ENCODE measurements at regions not wholly inside any gene's neighbourhood (a gene's known extent, or its start where the extent isn't known, plus 50 kb on each side); places are given as distances from the start of the nearest gene placed in this dataset.
"Not testable (repeated sequence)": the region's sequence is repeated elsewhere in the genome, so short reads cannot be mapped to it uniquely, and the experiment has no call there.

DNA sequence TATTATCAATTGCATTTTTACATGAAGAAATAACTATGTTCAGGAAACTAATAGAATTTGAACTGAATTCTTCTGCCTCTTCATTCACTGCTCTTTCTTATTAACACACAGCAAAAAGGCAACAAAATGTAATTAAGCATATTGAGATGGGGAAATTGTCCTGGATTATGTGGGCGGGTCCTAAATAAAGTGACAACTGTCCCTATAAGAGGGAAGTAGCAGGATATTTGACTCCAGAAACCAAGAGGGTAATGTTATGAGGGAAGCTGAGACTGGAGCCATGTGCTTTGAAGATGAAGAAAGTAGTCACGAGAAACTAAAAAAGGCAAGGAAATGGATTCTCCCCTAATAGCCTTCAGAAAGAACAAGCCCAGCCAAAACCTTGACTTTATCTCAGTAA, 311.2 kb upstream of the PIK3R1 start:
- Histone ChIP-seq H3K36me3 (ENCODE audit: insufficient read depth, low read length) (no peaks in the 10 kb centered on the region), H3K9me3 (ENCODE audit: low read length) (no peaks in the 10 kb centered on the region), H3K4me3 (ENCODE audit: low read depth in 1 of 2, low read length in 2 of 2) (no peak overlapping the region), H3K4me1 (ENCODE audit: insufficient read depth, low read length) (no peaks in the 10 kb centered on the region), H3K27ac (ENCODE audit: low read depth, low read length) (no peak overlapping the region), H3K27me3 (ENCODE audit: control insufficient read depth in 1 of 2, insufficient read depth in 2 of 2, low read length in 2 of 2) (no peaks in the 10 kb centered on the region), H3K9ac (ENCODE audit: low read length) (no peak overlapping the region)

DNA sequence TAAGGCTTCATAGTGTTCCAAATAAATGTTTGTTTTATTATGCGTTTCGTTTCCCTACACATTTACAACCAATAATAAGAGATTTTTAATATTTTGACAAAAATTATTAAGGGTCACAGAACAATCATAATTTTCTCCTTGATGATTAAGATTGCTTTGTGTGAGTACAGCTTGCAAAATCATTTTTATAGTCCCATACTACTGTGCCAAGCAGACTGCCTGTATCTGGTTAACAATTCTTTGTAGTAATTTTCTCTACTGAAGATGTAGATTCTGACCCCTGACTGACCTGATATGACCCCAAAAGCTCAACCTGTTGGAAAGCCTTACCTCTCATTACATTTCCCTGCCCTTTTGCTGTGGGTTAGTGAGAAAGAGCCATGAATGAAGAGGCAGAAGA, 311.9 kb upstream of the PIK3R1 start:
- Histone ChIP-seq H3K9ac (ENCODE audit: low read length) (no peak overlapping the region), H3K36me3 (ENCODE audit: insufficient read depth, low read length) (no peaks in the 10 kb centered on the region), H3K27ac (ENCODE audit: low read depth, low read length) (no peak overlapping the region), H3K4me3 (ENCODE audit: low read depth in 1 of 2, low read length in 2 of 2) (no peak overlapping the region), H3K9me3 (ENCODE audit: low read length) (no peaks in the 10 kb centered on the region), H3K4me1 (ENCODE audit: insufficient read depth, low read length) (no peaks in the 10 kb centered on the region), H3K27me3 (ENCODE audit: control insufficient read depth in 1 of 2, insufficient read depth in 2 of 2, low read length in 2 of 2) (no peaks in the 10 kb centered on the region)

DNA sequence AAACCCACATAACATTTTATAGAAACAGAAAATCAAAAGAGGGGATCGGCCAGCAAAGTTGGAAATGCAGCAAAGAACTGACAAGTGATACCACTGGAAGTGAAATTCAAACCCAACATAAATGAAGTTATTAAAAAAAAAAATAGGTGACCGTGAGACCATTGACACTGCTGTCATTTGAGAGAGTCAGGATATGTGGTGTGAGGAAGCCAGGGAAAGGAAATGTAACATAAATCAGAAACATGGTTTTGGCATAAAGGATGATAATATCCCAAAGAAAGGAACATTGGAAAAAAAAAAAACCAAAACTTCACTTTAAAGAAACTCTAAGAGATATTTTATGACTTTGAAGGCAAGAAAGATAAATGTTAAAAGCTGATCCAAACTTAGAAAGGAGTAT, 312.4 kb upstream of the PIK3R1 start:
- no peaks in the 10 kb centered on the region for H3K36me3 ChIP-seq (ENCODE audit: insufficient read depth, low read length)
- no peak overlapping the region for H3K27ac ChIP-seq (ENCODE audit: low read depth, low read length)
- H3K4me3 ChIP-seq (ENCODE audit: low read depth in 1 of 2, low read length in 2 of 2), result no peak overlapping the region
- H3K9me3 ChIP-seq (ENCODE audit: low read length), result no peaks in the 10 kb centered on the region
- H3K27me3 ChIP-seq (ENCODE audit: control insufficient read depth in 1 of 2, insufficient read depth in 2 of 2, low read length in 2 of 2), result no peaks in the 10 kb centered on the region
- no peaks in the 10 kb centered on the region for H3K4me1 ChIP-seq (ENCODE audit: insufficient read depth, low read length)
- no peak overlapping the region for H3K9ac ChIP-seq (ENCODE audit: low read length)

DNA sequence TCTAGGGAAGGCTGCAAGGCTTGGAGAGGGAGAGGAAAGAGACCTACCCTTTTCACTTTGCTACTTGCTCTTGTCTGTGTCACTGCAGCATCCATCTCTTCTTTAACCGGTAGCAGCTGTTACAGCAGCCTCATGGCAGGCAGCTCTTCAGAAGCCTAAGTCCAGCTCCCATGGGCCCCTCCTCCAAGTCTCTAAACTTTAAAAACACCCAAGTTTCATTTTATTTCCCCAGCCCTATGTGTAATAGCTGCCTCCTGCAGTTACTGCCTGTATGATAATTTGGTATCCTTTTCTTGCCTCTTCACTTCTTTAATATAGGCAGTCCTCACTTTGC, 313.1 kb upstream of the PIK3R1 start:
- no peak overlapping the region for H3K27ac ChIP-seq (ENCODE audit: low read depth, low read length)
- H3K4me3 ChIP-seq (ENCODE audit: low read depth in 1 of 2, low read length in 2 of 2), result no peak overlapping the region
- no peaks in the 10 kb centered on the region for H3K36me3 ChIP-seq (ENCODE audit: insufficient read depth, low read length)
- no peaks in the 10 kb centered on the region for H3K9me3 ChIP-seq (ENCODE audit: low read length)
- no peak overlapping the region for H3K9ac ChIP-seq (ENCODE audit: low read length)
- no peaks in the 10 kb centered on the region for H3K4me1 ChIP-seq (ENCODE audit: insufficient read depth, low read length)
- H3K27me3 ChIP-seq (ENCODE audit: control insufficient read depth in 1 of 2, insufficient read depth in 2 of 2, low read length in 2 of 2), result no peaks in the 10 kb centered on the region

DNA sequence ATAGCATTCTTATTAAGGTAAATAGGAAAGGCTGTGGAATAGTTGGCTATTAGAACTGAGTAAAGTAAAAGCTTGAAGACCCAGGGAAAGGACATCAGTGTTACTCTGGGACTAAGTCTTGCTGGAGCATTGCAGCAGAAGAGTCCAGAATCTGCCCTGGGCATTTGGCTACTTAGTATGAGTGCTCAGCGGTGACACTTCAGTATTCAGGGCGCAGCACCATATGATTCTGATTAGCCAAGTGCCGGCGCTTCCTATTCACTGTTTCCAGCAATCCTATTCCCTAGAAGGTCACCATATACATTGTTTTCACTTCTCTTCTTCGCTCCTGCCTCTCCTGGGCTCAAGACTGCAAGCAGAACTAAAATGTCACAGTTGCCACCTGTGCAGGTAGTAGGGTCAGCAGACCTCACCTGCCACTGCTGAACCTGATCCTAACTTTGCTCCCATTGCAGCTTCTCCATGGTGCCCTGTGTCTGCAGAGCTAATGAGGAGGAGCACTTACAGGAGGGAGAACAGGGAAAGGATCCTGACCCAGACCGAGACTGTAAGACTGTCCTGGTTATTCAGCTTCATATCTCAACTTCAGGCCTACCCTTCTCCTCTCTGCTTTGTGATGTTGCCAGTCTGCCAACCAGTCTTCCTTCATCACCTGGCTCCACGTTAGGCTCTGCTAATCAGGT, 313.6 kb upstream of the PIK3R1 start:
- no peak overlapping the region for H3K27ac ChIP-seq (ENCODE audit: low read depth, low read length)
- no peak overlapping the region for H3K4me3 ChIP-seq (ENCODE audit: low read depth in 1 of 2, low read length in 2 of 2)
- no peaks in the 10 kb centered on the region for H3K9me3 ChIP-seq (ENCODE audit: low read length)
- H3K9ac ChIP-seq (ENCODE audit: low read length), result no peak overlapping the region
- no peaks in the 10 kb centered on the region for H3K4me1 ChIP-seq (ENCODE audit: insufficient read depth, low read length)
- H3K27me3 ChIP-seq (ENCODE audit: control insufficient read depth in 1 of 2, insufficient read depth in 2 of 2, low read length in 2 of 2), result no peaks in the 10 kb centered on the region
- H3K36me3 ChIP-seq (ENCODE audit: insufficient read depth, low read length), result no peaks in the 10 kb centered on the region

DNA sequence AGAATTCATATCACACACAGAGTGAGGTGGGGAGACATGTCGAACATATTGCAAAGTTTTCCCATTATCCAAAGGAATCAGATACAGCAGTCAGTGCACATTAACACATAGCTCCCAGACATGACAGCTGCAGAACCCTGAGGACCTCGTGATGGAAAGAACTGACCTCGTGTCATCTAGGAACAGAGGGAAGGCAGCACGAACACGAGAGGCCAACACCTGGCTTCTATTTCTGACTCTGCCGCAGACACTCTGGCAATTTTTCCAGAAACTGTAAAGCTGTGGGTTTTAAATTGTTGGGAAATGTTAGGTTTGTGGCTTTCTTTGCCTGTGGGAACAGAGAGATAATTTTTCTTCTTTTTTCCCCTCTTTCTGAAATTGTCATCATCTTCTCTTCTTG, 315.0 kb upstream of the PIK3R1 start:
- H3K36me3 ChIP-seq (ENCODE audit: insufficient read depth, low read length), result no peaks in the 10 kb centered on the region
- no peak overlapping the region for H3K4me3 ChIP-seq (ENCODE audit: low read depth in 1 of 2, low read length in 2 of 2)
- no peaks in the 10 kb centered on the region for H3K9me3 ChIP-seq (ENCODE audit: low read length)
- H3K4me1 ChIP-seq (ENCODE audit: insufficient read depth, low read length), result no peaks in the 10 kb centered on the region
- no peak overlapping the region for H3K9ac ChIP-seq (ENCODE audit: low read length)
- H3K27ac ChIP-seq (ENCODE audit: low read depth, low read length), result no peak overlapping the region
- no peaks in the 10 kb centered on the region for H3K27me3 ChIP-seq (ENCODE audit: control insufficient read depth in 1 of 2, insufficient read depth in 2 of 2, low read length in 2 of 2)

DNA sequence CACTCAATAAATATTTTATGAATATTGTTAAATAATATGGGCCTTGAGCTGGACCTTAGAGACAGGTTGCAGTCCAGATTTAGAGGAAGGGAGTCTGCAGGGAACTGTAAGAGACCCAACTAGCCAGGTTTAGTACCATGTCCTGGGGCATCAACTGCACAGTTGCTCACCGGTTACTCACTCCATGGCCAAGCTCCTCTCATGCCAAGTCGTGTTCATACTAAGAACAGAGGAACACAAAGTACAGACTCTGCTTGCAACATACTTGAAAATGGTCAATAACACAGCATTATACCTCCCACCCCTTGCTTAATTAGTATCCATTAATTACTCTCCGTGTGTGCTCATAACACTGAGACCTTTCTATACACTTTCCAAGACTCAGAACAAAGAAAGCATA, 317.6 kb upstream of the PIK3R1 start:
- Histone ChIP-seq H3K27ac (ENCODE audit: low read depth, low read length) (no peak overlapping the region), H3K9ac (ENCODE audit: low read length) (no peak overlapping the region)

DNA sequence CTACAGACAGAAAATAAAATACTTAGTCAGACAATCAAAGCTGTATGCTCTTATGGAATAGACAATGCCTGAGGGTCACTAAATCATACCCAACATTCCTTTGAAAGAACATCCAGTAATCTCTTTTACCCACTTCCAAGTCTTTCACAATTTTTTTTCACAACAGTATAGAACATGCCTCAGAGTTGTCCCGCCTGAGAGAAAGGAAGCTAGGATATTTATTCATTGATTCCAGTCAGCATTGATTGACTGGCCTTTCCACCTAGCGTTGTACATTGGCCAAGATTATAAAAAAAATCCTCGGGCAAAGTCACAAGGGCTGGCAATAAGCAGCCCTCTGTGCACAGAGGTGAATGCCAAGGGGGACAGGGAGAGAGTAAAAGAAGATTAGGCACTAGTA, 318.1 kb upstream of the PIK3R1 start:
- H3K27ac ChIP-seq (ENCODE audit: low read depth, low read length), result no peak overlapping the region
- H3K36me3 ChIP-seq (ENCODE audit: insufficient read depth, low read length), result no peaks in the 10 kb centered on the region
- no peaks in the 10 kb centered on the region for H3K9me3 ChIP-seq (ENCODE audit: low read length)

More for the DNA sequence above, 317.6 kb upstream of the PIK3R1 start:
- H3K4me1 ChIP-seq (ENCODE audit: insufficient read depth, low read length), result no peaks in the 10 kb centered on the region
- H3K9me3 ChIP-seq (ENCODE audit: low read length), result no peaks in the 10 kb centered on the region
- H3K4me3 ChIP-seq (ENCODE audit: low read depth in 1 of 2, low read length in 2 of 2), result no peak overlapping the region
- H3K27me3 ChIP-seq (ENCODE audit: control insufficient read depth in 1 of 2, insufficient read depth in 2 of 2, low read length in 2 of 2), result no peaks in the 10 kb centered on the region
- H3K36me3 ChIP-seq (ENCODE audit: insufficient read depth, low read length), result no peaks in the 10 kb centered on the region

DNA sequence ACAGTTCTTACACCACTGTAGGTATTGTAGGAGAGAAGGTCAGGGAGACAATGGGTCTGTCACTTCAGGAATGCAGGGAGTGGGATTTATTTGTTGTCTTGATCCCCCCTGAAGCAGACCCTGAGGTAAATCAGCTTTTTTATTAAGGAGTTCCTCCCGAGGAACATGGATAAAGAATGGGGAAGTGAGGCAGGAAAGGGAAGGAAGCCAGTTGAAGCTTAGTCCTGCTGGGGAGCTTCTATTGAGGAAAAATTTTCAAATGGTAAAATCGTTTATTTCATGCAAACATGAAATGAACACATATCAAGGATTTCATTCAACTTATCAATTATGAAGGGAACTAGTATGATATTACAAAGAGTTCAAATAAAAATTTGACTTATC, 318.6 kb upstream of the PIK3R1 start:
- Histone ChIP-seq H3K4me1 (ENCODE audit: insufficient read depth, low read length) (no peaks in the 10 kb centered on the region), H3K9me3 (ENCODE audit: low read length) (no peaks in the 10 kb centered on the region), H3K27me3 (ENCODE audit: control insufficient read depth in 1 of 2, insufficient read depth in 2 of 2, low read length in 2 of 2) (no peaks in the 10 kb centered on the region), H3K27ac (ENCODE audit: low read depth, low read length) (no peak overlapping the region), H3K36me3 (ENCODE audit: insufficient read depth, low read length) (no peaks in the 10 kb centered on the region), H3K4me3 (ENCODE audit: low read depth in 1 of 2, low read length in 2 of 2) (no peak overlapping the region), H3K9ac (ENCODE audit: low read length) (no peak overlapping the region)

More for the DNA sequence above, 318.1 kb upstream of the PIK3R1 start:
- Histone ChIP-seq H3K4me1 (ENCODE audit: insufficient read depth, low read length) (no peaks in the 10 kb centered on the region), H3K9ac (ENCODE audit: low read length) (no peak overlapping the region), H3K27me3 (ENCODE audit: control insufficient read depth in 1 of 2, insufficient read depth in 2 of 2, low read length in 2 of 2) (no peaks in the 10 kb centered on the region), H3K4me3 (ENCODE audit: low read depth in 1 of 2, low read length in 2 of 2) (no peak overlapping the region)

DNA sequence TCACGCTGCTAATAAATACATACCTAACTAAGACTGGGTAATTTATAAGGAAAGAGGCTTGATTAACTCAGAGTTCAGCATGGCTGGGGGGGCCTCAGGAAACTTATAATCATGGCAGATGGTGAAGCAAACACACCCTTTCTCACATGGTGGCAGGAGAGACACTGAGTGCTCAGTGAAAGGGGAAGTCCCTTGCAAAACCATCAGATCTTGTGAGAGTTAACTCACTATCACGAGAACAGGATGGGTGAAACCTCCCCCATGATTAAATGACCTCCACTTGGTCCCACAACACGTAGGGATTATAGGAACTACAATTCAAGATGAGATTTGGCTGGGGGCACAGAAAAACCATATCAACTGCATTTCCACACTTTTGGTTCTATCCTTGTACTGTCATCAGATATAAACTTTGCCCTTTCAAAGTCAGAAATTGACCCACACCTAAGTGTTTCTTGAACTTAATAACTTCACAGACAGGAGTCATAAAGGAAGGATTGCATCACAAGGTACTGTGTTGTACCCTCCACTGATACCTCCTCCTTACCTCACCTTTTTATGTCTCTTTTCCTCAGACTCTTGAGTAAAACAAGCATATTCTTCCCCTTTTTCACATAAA, 319.1 kb upstream of the PIK3R1 start:
- H3K27ac ChIP-seq (ENCODE audit: low read depth, low read length), result no peak overlapping the region

DNA sequence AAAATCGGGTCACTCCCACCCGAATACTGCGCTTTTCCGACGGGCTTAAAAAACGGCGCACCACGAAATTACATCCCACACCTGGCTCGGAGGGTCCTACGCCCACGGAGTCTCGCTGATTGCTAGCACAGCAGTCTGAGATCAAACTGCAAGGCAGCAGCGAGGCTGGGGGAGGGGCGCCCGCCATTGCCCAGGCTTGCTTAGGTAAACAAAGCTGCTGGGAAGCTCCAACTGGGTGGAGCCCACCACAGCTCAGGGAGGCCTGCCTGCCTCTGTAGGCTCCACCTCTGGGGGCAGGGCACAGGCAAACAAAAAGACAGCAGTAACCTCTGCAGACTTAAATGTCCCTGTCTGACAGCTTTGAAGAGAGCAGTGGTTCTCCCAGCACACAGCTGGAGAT, 325.7 kb upstream of the PIK3R1 start:
- H3K4me1 ChIP-seq (ENCODE audit: insufficient read depth, low read length); H3K36me3 ChIP-seq (ENCODE audit: insufficient read depth, low read length); H3K4me3 ChIP-seq (ENCODE audit: low read depth in 1 of 2, low read length in 2 of 2); H3K9ac ChIP-seq (ENCODE audit: low read length); H3K27me3 ChIP-seq (ENCODE audit: control insufficient read depth in 1 of 2, insufficient read depth in 2 of 2, low read length in 2 of 2); H3K9me3 ChIP-seq (ENCODE audit: low read length); H3K27ac ChIP-seq (ENCODE audit: low read depth, low read length): not testable (repeated sequence)

More for the DNA sequence above, 319.1 kb upstream of the PIK3R1 start:
- no peaks in the 10 kb centered on the region for H3K4me1 ChIP-seq (ENCODE audit: insufficient read depth, low read length)
- H3K36me3 ChIP-seq (ENCODE audit: insufficient read depth, low read length), result no peaks in the 10 kb centered on the region
- H3K27me3 ChIP-seq (ENCODE audit: control insufficient read depth in 1 of 2, insufficient read depth in 2 of 2, low read length in 2 of 2), result no peaks in the 10 kb centered on the region
- H3K9me3 ChIP-seq (ENCODE audit: low read length), result no peaks in the 10 kb centered on the region
- H3K4me3 ChIP-seq (ENCODE audit: low read depth in 1 of 2, low read length in 2 of 2), result no peak overlapping the region
- H3K9ac ChIP-seq (ENCODE audit: low read length), result no peak overlapping the region

DNA sequence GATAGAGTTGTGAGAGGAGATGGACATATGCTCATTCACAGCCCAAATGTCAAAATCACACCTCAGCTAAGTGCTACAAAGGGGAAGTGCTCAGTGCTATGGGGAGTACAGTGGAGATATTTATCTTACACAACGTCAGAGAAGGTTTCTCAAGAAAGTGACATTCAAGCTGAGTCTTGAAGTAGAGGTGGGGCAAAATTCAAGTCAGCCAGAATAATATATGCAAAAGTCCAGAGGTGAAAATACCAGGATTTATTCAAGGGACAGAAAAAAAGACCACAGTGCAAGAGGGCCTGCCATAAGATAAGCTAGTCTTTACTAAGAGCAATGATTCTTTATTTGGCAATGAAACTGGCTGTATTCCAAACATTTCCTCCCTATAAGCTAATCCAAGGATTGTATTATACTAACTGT, 327.8 kb upstream of the PIK3R1 start:
- Histone ChIP-seq H3K27me3 (ENCODE audit: control insufficient read depth in 1 of 2, insufficient read depth in 2 of 2, low read length in 2 of 2) (no peaks in the 10 kb centered on the region), H3K27ac (ENCODE audit: low read depth, low read length) (no peak overlapping the region), H3K9me3 (ENCODE audit: low read length) (no peaks in the 10 kb centered on the region), H3K36me3 (ENCODE audit: insufficient read depth, low read length) (no peaks in the 10 kb centered on the region), H3K4me3 (ENCODE audit: low read depth in 1 of 2, low read length in 2 of 2) (no peak overlapping the region), H3K4me1 (ENCODE audit: insufficient read depth, low read length) (no peaks in the 10 kb centered on the region), H3K9ac (ENCODE audit: low read length) (no peak overlapping the region)

Data from muscle layer of colon (tissue), 2 donors.